Upper lobe of right lung (tissue), 1 donor: ENCODE measurements at regions not wholly inside any gene's neighbourhood (a gene's known extent, or its start where the extent isn't known, plus 50 kb on each side); places are given as distances from the start of the nearest gene placed in this dataset.

Source experiments
- ATAC-seq: fragments of 200-7000 bp; cut with Tn5 transposase; one replicate; pipeline ENCODE4 v1.9.1; 2020; ENCODE audit warnings: mild to moderate bottlenecking, moderate library complexity
- DNase-seq: peaks from one replicate; pipeline ENCODE4 v3.0.0-alpha.2; 2020
- H3K27ac ChIP-seq: fragments of 200-600 bp; one replicate; pipeline ENCODE4 v1.8.0; 2022
- H3K27me3 ChIP-seq: fragments of 200-600 bp; one replicate; pipeline ENCODE4 v1.8.0; 2022; ENCODE audit warnings: mild to moderate bottlenecking
- H3K36me3 ChIP-seq: fragments of 200-600 bp; one replicate; pipeline ENCODE4 v1.8.0; 2022
- H3K4me1 ChIP-seq: fragments of 200-600 bp; one replicate; pipeline ENCODE4 v1.8.0; 2022
- H3K4me3 ChIP-seq: fragments of 200-600 bp; one replicate; pipeline ENCODE4 v1.8.0; 2022; ENCODE audit warnings: mild to moderate bottlenecking
- H3K9me3 ChIP-seq: fragments of 200-600 bp; one replicate; pipeline ENCODE4 v1.8.0; 2022
- intact Hi-C: fragments of 100-400 bp; cut with DNase I; formaldehyde crosslinking; loops from one replicate; pipeline ENCODE4 v1.11.0; 2022
- TF ChIP-seq, protein P1 (sequence below): fragments of 200-600 bp; IDR thresholded peaks from one replicate; pipeline ENCODE4 v1.8.0; 2022; ENCODE audit warnings: antibody characterized with exemption
- donor health status: DM: no; HTN: yes; CAD: no; lungs with severe emphysema.

DNA sequence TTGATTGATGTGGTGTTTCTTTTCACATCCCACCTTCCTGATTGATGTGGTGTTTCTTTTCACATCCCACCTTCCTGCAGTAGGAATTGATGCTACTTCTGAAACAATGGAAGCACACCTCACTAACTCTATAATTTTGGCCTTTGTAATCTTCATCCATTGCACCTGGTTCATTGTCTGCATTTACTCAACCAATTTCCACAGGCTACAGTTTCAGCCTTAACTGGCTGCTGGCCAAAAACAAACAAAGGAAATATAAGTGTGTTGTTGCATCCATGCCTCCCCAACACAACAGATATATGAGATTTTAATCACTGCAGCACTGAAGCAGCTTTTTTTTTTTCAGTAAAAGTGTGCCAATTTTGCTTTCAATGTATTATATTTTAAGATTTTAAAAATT is 867.6 kb upstream of the PCDH7 start:
- Histone ChIP-seq H3K9me3 (no peaks in the 10 kb centered on the region), H3K27ac (no peak overlapping the region), H3K27me3 (no peaks in the 10 kb centered on the region), H3K36me3 (no peaks in the 10 kb centered on the region), H3K4me1 (no peaks in the 10 kb centered on the region), H3K4me3 (no peak overlapping the region)
- ATAC-seq: no peak
- intact Hi-C loops: no loop called here
- TF ChIP-seq, protein P1, sequence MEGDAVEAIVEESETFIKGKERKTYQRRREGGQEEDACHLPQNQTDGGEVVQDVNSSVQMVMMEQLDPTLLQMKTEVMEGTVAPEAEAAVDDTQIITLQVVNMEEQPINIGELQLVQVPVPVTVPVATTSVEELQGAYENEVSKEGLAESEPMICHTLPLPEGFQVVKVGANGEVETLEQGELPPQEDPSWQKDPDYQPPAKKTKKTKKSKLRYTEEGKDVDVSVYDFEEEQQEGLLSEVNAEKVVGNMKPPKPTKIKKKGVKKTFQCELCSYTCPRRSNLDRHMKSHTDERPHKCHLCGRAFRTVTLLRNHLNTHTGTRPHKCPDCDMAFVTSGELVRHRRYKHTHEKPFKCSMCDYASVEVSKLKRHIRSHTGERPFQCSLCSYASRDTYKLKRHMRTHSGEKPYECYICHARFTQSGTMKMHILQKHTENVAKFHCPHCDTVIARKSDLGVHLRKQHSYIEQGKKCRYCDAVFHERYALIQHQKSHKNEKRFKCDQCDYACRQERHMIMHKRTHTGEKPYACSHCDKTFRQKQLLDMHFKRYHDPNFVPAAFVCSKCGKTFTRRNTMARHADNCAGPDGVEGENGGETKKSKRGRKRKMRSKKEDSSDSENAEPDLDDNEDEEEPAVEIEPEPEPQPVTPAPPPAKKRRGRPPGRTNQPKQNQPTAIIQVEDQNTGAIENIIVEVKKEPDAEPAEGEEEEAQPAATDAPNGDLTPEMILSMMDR: no peak
- DNase-seq: no peak

DNA sequence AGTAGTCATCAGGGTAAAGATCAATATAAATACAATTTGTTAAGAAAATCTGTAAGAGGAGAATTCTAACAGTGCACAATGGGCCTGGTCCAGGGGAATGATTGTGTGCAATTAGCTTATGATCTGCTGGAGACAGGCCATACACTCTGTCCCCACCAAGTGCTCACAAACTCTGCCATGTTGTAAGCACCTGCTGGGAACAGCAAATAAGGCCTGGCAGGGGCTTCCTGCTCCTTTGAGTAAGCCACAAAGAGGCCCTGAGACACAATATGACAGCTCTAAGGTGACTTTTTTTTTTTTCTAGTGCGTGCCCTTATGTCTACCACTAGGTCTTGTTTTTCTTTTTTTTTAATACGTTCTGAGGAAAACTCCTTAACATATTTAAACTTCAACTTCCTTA is 866.3 kb upstream of the PCDH7 start:
- H3K9me3 ChIP-seq: no peaks in the 10 kb centered on the region
- no peak overlapping the region for H3K27ac ChIP-seq
- intact Hi-C loops: no loop called here
- H3K36me3 ChIP-seq: no peaks in the 10 kb centered on the region
- H3K27me3 ChIP-seq: no peaks in the 10 kb centered on the region
- DNase-seq: no peak
- H3K4me3 ChIP-seq: no peak overlapping the region
- no peak for ATAC-seq
- H3K4me1 ChIP-seq: no peaks in the 10 kb centered on the region
- TF ChIP-seq, protein P1: no peak

DNA sequence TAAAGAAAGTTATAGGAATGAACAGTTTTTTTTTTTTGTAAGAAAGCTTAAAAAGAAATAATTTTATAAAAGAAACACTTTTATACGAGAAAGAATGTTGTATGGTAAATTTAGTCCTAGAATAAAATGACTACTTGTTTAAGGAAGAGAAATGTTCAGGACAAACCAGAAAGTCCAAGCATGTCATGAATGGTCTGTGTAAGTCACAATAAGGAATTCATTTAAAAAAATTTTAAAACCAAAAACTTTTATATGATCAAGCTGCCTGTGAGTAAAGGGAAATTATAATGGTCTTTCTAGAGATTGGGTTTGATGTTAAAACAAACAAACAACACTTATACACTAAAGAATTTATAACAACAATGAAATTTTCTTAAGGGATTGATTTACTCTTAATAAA is 858.9 kb upstream of the PCDH7 start:
- Histone ChIP-seq H3K9me3 (no peaks in the 10 kb centered on the region), H3K4me3 (no peak overlapping the region), H3K27me3 (no peaks in the 10 kb centered on the region), H3K36me3 (no peaks in the 10 kb centered on the region), H3K4me1 (no peaks in the 10 kb centered on the region), H3K27ac (no peak overlapping the region)
- ATAC-seq: no peak
- intact Hi-C loops: no loop called here
- no peak for DNase-seq
- TF ChIP-seq, protein P1: no peak

GRCh38 chr4:29867412-29867811 is 852.8 kb upstream of the PCDH7 start:
- TF ChIP-seq, protein P1: no peak
- H3K27me3 ChIP-seq: no peaks in the 10 kb centered on the region
- H3K4me3 ChIP-seq: no peak overlapping the region
- H3K36me3 ChIP-seq: no peaks in the 10 kb centered on the region
- DNase-seq (no peak), ATAC-seq (no peak)
- H3K9me3 ChIP-seq: peaks cover 5% of the 10 kb centered on the region
- no peaks in the 10 kb centered on the region for H3K4me1 ChIP-seq
- intact Hi-C loops: no loop called here
- H3K27ac ChIP-seq: no peak overlapping the region

GRCh38 chr4:29900336-29900735 is 819.8 kb upstream of the PCDH7 start:
- no peak overlapping the region for H3K27ac ChIP-seq
- no peaks in the 10 kb centered on the region for H3K36me3 ChIP-seq
- TF ChIP-seq, protein P1: no peak
- no peaks in the 10 kb centered on the region for H3K4me1 ChIP-seq
- intact Hi-C loops: no loop called here
- H3K4me3 ChIP-seq: no peak overlapping the region
- no peak for DNase-seq
- H3K27me3 ChIP-seq: no peaks in the 10 kb centered on the region
- no peak for ATAC-seq
- no peaks in the 10 kb centered on the region for H3K9me3 ChIP-seq

DNA sequence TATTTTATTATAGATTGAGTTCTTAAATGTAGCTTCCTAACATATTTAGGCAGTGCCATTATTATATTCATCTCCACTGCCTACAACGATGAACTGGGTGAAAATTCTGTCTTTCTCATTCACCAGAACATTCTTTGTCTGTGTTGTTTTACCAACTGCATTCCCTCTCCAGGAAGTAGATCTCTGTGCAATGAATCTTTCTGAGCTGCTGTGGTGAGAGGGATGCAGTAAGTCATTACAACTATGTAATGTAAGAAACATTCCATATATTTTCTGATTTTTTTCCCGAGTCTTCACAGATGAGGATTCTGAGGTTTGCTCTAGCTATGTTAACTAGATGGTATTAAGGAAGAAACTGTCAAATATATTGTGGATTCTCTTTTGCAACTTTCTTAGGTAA is 811.9 kb upstream of the PCDH7 start:
- Histone ChIP-seq H3K4me3 (no peak overlapping the region), H3K4me1 (no peaks in the 10 kb centered on the region), H3K27me3 (no peaks in the 10 kb centered on the region), H3K9me3 (no peaks in the 10 kb centered on the region), H3K27ac (no peak overlapping the region), H3K36me3 (no peaks in the 10 kb centered on the region)
- intact Hi-C loops: no loop called here
- no peak for DNase-seq
- TF ChIP-seq, protein P1: no peak
- ATAC-seq: no peak
